ENCODE measurements at regions not wholly inside any gene's neighbourhood (a gene's known extent, or its start where the extent isn't known, plus 50 kb on each side); places are given as distances from the start of the nearest gene placed in this dataset.

DNA sequence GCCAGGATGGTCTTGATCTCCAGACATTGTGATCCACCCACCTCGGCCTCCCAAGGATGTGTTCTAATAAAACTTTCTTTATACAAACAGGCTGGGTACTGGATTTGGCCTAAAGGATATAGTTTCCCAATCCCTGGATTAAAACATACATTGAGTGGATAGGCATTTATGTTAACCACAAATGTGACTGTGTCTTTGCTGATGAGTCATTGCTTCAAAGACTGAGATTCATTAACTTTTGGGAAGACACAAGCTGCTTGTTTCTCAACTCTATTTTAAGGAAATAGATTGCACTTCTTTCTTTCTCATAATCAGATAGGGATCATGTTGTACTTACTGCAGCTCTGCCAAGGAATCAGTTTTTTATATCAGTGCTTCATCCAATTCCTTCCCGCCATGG is 131.3 kb upstream of the AGA start:
- no peak for TF ChIP-seq EZH2 (IDR thresholded peaks at IDR 0.05; ENCODE audit: insufficient read depth, low read length)
- TF ChIP-seq, protein P1, sequence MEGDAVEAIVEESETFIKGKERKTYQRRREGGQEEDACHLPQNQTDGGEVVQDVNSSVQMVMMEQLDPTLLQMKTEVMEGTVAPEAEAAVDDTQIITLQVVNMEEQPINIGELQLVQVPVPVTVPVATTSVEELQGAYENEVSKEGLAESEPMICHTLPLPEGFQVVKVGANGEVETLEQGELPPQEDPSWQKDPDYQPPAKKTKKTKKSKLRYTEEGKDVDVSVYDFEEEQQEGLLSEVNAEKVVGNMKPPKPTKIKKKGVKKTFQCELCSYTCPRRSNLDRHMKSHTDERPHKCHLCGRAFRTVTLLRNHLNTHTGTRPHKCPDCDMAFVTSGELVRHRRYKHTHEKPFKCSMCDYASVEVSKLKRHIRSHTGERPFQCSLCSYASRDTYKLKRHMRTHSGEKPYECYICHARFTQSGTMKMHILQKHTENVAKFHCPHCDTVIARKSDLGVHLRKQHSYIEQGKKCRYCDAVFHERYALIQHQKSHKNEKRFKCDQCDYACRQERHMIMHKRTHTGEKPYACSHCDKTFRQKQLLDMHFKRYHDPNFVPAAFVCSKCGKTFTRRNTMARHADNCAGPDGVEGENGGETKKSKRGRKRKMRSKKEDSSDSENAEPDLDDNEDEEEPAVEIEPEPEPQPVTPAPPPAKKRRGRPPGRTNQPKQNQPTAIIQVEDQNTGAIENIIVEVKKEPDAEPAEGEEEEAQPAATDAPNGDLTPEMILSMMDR (IDR thresholded peaks at IDR 0.05; ENCODE audit: insufficient read depth, low read depth, low read length) = no peak
